ENCODE measurements at regions not wholly inside any gene's neighbourhood (a gene's known extent, or its start where the extent isn't known, plus 50 kb on each side); places are given as distances from the start of the nearest gene placed in this dataset.

- TF ChIP-seq CTCF (IDR thresholded peaks at IDR 0.05) (no peak), ZFX (IDR thresholded peaks at IDR 0.05; ENCODE audit: borderline replicate concordance) (no peak)
Observed at GRCh38 chr15:81914734-81915256, 131.0 kb downstream of the MEX3B start.
